Omental fat pad (tissue), 3 donors: ENCODE measurements at regions not wholly inside any gene's neighbourhood (a gene's known extent, or its start where the extent isn't known, plus 50 kb on each side); places are given as distances from the start of the nearest gene placed in this dataset.

ENCODE experiments used
- ATAC-seq: fragments of 150-250 bp; one replicate; pipeline ENCODE4 v1.9.1; 2016; ENCODE audit warnings: mild to moderate bottlenecking, moderate library complexity; ENCODE audit not compliant: low FRiP score
- DNase-seq: peaks from one replicate; pipeline ENCODE4 v3.0.0-alpha.2; 2019; ENCODE audit warnings: low spot score
- TF ChIP-seq, protein P1 (sequence below), 3 donors: fragments of 450-650 bp; IDR thresholded peaks; one replicate each; pipeline ENCODE4 v1.5.1; 2016 to 2017; ENCODE audit warnings: antibody characterized with exemption in 3 of 3, mild to moderate bottlenecking in 3 of 3, moderate library complexity in 2 of 3

DNA sequence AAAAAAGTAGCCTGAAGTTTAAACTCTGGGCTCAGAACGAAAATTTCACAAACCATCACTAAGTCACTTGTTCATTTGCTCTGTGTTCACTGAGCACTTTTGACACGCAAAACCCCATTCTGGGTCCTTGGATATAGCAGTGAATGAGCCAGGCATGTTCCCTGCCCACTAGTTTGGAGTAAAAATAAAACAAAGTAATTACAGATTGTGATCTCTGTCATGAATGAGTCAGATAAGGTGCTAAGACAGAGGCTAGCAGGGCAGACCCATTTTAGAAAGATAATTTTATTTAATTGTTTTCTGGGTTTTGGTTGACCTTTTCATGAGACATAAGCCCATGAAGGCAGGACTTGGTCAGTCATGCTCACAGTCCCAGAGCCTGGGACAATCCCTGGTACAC lies 84.1 kb upstream of the ARHGEF3 start:
- ATAC-seq, result no peak
- TF ChIP-seq, protein P1, sequence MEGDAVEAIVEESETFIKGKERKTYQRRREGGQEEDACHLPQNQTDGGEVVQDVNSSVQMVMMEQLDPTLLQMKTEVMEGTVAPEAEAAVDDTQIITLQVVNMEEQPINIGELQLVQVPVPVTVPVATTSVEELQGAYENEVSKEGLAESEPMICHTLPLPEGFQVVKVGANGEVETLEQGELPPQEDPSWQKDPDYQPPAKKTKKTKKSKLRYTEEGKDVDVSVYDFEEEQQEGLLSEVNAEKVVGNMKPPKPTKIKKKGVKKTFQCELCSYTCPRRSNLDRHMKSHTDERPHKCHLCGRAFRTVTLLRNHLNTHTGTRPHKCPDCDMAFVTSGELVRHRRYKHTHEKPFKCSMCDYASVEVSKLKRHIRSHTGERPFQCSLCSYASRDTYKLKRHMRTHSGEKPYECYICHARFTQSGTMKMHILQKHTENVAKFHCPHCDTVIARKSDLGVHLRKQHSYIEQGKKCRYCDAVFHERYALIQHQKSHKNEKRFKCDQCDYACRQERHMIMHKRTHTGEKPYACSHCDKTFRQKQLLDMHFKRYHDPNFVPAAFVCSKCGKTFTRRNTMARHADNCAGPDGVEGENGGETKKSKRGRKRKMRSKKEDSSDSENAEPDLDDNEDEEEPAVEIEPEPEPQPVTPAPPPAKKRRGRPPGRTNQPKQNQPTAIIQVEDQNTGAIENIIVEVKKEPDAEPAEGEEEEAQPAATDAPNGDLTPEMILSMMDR (IDR thresholded peaks at IDR 0.05), result no peak

DNA sequence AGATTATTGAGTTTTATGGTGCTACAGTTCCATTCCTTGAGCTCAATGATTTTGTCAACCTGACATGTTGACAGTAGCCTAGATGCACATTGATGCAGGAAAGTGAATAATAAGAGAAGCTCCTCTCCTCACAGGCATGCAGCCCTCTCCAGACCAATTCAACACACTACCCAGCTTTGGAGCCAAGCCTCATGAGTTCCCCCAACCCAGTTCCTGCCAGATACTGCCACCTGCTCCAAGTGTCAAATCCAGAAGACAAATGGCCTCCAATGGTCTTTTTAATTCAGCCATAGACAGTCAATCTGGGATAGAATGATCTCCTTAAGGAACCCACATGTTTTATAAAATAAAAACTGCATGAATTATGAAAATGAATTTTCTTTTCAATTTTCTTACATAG lies 83.7 kb upstream of the ARHGEF3 start:
- TF ChIP-seq, protein P1 (IDR thresholded peaks at IDR 0.05), result no peak
- ATAC-seq (no peak), DNase-seq (no peak)

More for the DNA sequence above, 84.1 kb upstream of the ARHGEF3 start:
- no peak for DNase-seq

DNA sequence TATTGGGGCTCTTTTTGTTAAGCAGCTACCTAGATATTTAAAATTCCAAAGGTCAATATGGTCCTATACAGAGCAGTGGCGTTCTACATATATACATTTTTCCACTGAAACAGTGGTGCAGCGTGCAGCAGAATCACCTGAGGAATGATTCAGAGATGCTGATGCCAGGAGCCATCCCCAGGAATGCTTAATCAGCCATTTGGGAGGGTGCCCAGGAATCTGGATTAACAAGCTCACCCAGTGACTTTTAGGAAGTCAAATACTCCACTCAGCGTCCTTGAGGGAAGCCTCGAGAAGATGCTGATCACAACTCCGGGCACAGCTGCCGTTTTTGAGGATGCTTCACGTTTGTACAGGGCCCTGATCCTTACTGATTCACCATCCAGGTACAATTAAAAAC lies 82.6 kb upstream of the ARHGEF3 start:
- ATAC-seq (no peak), DNase-seq (no peak)
- TF ChIP-seq, protein P1 (IDR thresholded peaks at IDR 0.05), result no peak

DNA sequence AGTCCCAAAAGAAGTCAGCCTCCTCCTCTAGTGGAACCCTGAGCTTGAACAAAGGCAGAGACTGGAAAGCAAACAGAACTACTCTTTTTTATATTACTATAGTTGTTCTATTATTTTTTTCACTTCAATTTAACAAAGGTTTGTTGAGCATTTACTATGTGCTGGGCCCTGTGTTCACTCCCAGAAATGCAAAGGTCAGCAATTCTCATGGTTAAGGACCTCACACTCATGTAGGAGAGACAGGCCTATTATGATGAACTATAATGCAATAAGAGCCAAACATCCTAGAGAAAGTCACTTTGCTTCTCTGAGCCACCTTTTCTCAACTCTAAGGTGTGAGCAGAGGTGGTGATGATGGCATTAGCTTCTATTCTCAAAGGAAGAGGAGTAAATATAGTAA lies 82.1 kb upstream of the ARHGEF3 start:
- no peak for DNase-seq
- TF ChIP-seq, protein P1 (IDR thresholded peaks at IDR 0.05), result no peak
- no peak for ATAC-seq

DNA sequence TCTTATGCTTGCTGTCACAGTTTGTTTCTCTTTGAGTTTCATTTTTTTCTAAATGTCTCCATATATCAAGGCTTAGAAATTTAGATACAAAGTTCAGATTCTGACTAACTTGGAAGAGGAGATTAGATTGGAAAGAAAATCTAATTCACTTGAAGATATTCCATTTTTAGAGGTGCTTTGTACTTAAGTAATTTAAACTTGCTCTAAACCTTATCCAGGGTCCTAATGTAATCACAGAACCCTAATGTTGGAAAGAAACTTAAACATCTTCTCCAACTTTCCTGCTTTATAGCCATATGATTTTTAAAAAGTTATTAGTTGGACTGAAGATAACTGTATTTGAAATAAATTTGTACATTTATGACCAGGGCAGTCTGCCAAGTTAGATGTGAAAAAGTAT lies 81.1 kb upstream of the ARHGEF3 start:
- ATAC-seq (no peak), DNase-seq (no peak)
- TF ChIP-seq, protein P1 (IDR thresholded peaks at IDR 0.05), result no peak

DNA sequence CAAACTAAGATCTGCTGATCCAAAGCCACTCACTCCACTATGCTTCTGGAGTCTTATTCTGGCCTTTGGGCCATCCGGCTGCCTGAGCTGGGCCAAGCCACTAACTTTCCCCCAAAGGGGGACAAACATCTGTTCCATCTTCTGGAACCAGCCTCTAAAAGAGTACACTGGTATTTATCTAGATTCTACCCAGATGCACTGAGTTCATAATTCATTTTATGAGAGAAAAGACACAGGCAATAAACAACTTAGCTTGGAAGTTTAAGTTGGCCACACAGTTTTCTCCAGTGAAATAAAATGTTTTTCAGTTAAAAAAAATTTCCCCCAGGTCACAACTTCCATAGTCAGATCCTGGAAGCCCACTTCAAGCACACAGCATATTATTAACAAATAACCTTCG lies 80.1 kb upstream of the ARHGEF3 start:
- DNase-seq (no peak), ATAC-seq (no peak)
- TF ChIP-seq, protein P1 (IDR thresholded peaks at IDR 0.05), result no peak

DNA sequence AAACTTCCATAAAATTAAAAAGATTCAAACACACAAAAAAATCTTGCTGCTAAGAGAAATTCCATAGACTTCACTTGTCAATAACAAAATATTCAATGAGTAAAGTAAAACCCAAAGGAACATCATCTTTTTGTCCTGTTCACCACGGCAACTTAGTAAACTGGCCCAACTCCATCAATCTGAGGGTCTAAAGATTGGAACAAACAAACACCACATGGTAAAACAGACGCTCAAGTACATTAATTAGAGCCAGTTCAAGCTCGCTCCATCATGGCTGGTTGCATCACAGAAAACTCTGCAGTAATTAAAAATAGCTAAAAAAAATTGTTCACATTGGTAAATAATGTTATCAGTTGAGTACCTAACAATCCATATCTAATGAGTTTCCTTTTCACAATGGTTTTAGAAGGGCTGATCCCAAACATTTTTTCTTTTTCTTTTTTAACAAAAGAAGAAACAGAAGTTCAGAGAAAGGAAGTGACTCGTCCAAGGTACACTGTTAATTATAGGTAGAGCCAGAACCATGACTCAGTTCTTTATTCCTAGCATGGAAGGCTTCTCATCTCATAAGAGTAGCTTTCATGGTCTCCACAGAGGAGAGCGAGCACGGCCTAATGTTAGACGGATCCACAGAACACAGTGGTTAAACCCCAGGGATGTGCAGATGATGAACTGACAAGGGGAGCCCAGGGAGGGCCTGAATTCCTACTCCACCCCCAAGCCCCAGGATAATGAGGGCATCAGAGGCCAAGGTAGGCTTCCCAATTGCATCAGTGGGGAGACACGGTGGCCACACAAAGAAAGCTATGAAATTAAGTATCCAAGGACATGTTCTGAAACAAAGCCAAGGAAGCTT lies 79.2 kb upstream of the ARHGEF3 start:
- TF ChIP-seq, protein P1 (IDR thresholded peaks at IDR 0.05), result no peak
- DNase-seq (no peak), ATAC-seq (no peak)
